Lung (tissue), 11 donors: ENCODE measurements at regions not wholly inside any gene's neighbourhood (a gene's known extent, or its start where the extent isn't known, plus 50 kb on each side); places are given as distances from the start of the nearest gene placed in this dataset.

Source experiments
- ATAC-seq: fragments of 200-7000 bp; cut with Tn5 transposase; one replicate; pipeline ENCODE4 v1.9.1; 2020; ENCODE audit warnings: moderate number of reproducible peaks; ENCODE audit not compliant: insufficient read depth, low FRiP score
- DNase-seq, 3 donors: peaks; one replicate each; pipeline ENCODE4 v3.0.0-alpha.2; 2013 to 2017
- H3K27ac ChIP-seq, 2 donors: one replicate each; pipeline ENCODE4 v1.5.1; 2013; ENCODE audit warnings: mild to moderate bottlenecking in 2 of 2, moderate library complexity in 2 of 2, control low read depth in 1 of 2, inconsistent platforms in 1 of 2, low read depth in 1 of 2, low read length in 1 of 2
- H3K27me3 ChIP-seq, 3 donors: one replicate each; pipeline ENCODE4 v1.5.1; 2013; ENCODE audit warnings: low read length in 2 of 3; ENCODE audit not compliant: control insufficient read depth in 3 of 3, insufficient read depth in 3 of 3
- H3K36me3 ChIP-seq, 4 donors: one replicate each; pipeline ENCODE4 v1.5.1; 2013; ENCODE audit warnings: low read length in 4 of 4, mild to moderate bottlenecking in 1 of 4, moderate library complexity in 1 of 4; ENCODE audit not compliant: control insufficient read depth in 4 of 4, insufficient read depth in 4 of 4
- H3K4me1 ChIP-seq, 5 donors: one replicate each; pipeline ENCODE4 v1.5.1; 2013; ENCODE audit warnings: low read length in 5 of 5, mild to moderate bottlenecking in 2 of 5, moderate library complexity in 1 of 5; ENCODE audit not compliant: control insufficient read depth in 5 of 5, insufficient read depth in 5 of 5
- H3K4me3 ChIP-seq: one replicate; pipeline ENCODE4 v1.5.1; 2013; ENCODE audit warnings: mild to moderate bottlenecking, control low read depth, moderate library complexity
- H3K9ac ChIP-seq, 2 donors: one replicate each; pipeline ENCODE4 v1.5.1; 2013; ENCODE audit warnings: low read length in 2 of 2, control low read depth in 1 of 2; ENCODE audit not compliant: insufficient read depth in 1 of 2
- H3K9me3 ChIP-seq, 4 donors: one replicate each; pipeline ENCODE4 v1.5.1; 2013; ENCODE audit warnings: low read length in 3 of 4, mild to moderate bottlenecking in 1 of 4, moderate library complexity in 1 of 4; ENCODE audit not compliant: control insufficient read depth in 4 of 4, insufficient read depth in 3 of 4
- WGBS, 2 donors: extraction: QIAGEN DNeasy Blood & Tissue Kit; methylation state at CpG; one replicate each; pipeline ENCODE4 v1.1.7; 2013; 5-methylcytosine and 5-hydroxymethylcytosine counted together
- TF ChIP-seq, protein P1 (sequence below): IDR thresholded peaks from 2 replicates; pipeline ENCODE4 v1.5.1; 2012; ENCODE audit warnings: mild to moderate bottlenecking; ENCODE audit errors: control extremely low read depth, extremely low read depth
- donor health status: control.
- donor health status: control.
- donor health status: Bipolar disorder and iron deficiency.
- donor health status: healthy.
- donor health status: DM: yes; HTN: yes; CAD: no.

DNA sequence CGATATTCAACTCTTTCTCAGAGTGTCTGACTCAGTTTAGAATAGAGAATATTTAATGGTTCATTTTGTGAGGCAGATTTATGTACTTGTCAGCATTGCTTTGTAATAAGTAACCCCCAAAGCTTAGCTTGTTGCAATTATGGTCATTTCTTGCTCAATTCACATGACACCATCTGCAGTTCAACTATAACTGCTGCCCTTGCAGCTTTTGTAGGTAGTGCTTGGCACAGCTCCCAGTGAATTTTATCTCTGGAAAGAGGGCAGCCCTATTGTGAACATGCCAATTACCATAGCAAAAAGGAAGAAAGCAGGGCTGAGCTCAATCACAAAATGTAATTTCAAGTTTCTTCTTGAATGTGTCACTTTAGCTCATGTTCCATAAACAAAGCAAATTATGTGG, 1587.7 kb upstream of the ACO1 start:
- TF ChIP-seq, protein P1, sequence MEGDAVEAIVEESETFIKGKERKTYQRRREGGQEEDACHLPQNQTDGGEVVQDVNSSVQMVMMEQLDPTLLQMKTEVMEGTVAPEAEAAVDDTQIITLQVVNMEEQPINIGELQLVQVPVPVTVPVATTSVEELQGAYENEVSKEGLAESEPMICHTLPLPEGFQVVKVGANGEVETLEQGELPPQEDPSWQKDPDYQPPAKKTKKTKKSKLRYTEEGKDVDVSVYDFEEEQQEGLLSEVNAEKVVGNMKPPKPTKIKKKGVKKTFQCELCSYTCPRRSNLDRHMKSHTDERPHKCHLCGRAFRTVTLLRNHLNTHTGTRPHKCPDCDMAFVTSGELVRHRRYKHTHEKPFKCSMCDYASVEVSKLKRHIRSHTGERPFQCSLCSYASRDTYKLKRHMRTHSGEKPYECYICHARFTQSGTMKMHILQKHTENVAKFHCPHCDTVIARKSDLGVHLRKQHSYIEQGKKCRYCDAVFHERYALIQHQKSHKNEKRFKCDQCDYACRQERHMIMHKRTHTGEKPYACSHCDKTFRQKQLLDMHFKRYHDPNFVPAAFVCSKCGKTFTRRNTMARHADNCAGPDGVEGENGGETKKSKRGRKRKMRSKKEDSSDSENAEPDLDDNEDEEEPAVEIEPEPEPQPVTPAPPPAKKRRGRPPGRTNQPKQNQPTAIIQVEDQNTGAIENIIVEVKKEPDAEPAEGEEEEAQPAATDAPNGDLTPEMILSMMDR, result no peak
- ATAC-seq, result no peak
- no peak overlapping the region for H3K4me3 ChIP-seq
- H3K27me3 ChIP-seq, result no peaks in the 10 kb centered on the region
- H3K36me3 ChIP-seq, result no peaks in the 10 kb centered on the region
- H3K9me3 ChIP-seq, result peaks cover 0 to 2% (median 0%) of the 10 kb centered on the region in 4 donors
- DNase-seq, result peak in 1 of 3 donors; percentile 1
- WGBS, 2 donors, result 83 to 91% methylated on average over 1 of the region's 1 CpG
- H3K27ac ChIP-seq, result no peak overlapping the region
- no peaks in the 10 kb centered on the region for H3K4me1 ChIP-seq
- H3K9ac ChIP-seq, result no peak overlapping the region

DNA sequence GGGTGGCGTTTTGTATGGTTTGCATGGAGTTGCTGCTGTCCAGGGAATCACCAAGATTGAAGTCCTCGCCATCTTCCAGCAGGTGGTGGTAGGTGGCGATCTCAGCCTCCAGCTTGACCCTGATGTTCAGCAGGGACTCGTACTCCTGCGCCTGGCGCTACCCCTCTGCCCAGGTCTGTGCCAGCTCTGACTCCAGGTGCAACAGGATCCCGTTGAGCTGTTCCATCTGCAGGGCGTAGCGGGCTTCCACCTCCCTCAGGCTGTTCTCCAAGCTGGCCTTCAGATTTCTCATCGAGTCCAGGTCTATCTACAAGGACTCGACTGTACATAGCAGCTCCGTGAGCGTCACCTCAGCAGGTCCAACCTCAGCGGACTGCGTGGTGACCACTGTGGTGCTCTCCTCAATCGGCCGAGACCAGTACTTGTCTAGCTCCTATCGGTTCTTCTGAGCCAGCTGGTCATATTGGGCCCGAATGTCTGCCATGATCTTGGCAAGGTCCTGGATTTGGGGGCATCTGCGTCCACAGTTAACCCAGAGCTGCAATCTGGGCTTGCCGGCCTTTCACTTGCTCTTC, 1584.8 kb upstream of the ACO1 start:
- no peak overlapping the region for H3K27ac ChIP-seq
- no peaks in the 10 kb centered on the region for H3K27me3 ChIP-seq
- WGBS, 2 donors, result 90 to 91% methylated on average over 21 of the region's 21 CpGs
- peaks cover 0 to 2% (median 0%) of the 10 kb centered on the region in 4 donors for H3K9me3 ChIP-seq
- H3K4me1 ChIP-seq, result no peaks in the 10 kb centered on the region
- TF ChIP-seq, protein P1, result no peak
- no peak overlapping the region for H3K4me3 ChIP-seq
- ATAC-seq (no peak), DNase-seq (no peak)
- H3K9ac ChIP-seq, result no peak overlapping the region
- H3K36me3 ChIP-seq, result no peaks in the 10 kb centered on the region

DNA sequence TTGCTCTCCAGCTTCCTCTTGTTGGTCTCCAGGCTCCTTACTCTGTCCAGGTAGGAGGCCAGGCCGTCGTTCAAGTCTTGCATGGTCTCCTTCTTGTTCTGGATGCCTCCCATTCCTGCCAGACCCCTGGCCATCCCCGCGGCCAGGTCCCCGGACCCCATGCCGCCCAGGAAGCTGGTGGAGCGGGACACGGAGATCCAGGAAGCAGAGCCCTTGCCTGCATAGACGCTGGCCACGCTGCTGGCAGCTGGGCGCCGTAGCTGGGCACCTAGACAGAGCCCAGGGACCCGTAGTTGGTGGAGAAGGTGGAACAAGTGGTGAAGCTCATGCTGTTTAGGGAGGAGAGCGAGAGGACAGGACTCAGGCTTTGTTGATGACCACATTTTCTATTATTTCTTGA, 1584.0 kb upstream of the ACO1 start:
- TF ChIP-seq, protein P1, result no peak
- 91 to 92% methylated on average over 14 of the region's 14 CpGs for WGBS, 2 donors
- Histone ChIP-seq H3K9me3 (peaks cover 0 to 2% (median 0%) of the 10 kb centered on the region in 4 donors), H3K9ac (no peak overlapping the region), H3K27ac (no peak overlapping the region), H3K27me3 (no peaks in the 10 kb centered on the region), H3K4me3 (no peak overlapping the region), H3K36me3 (no peaks in the 10 kb centered on the region), H3K4me1 (no peaks in the 10 kb centered on the region)
- ATAC-seq (no peak), DNase-seq (no peak)

DNA sequence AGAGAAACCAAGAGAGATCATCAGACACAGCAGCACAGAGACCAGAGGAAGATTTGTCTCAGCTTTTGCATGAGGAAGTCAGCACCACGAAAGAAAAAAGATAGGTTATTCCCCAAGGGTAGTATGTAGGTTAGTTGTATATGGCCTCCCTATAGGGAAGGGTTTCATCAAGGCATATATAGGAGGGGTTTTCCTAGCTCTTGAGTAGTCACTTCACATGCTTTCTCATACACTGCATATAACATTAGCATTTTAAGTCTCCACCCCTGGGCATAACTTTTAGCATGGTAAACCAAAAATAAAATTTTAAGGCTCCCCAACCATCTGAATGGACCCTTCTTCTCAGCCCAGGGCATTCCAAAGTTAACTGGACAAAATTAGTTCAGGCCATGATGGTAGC, 1571.6 kb upstream of the ACO1 start:
- no peak overlapping the region for H3K27ac ChIP-seq
- 78 to 80% methylated on average over 1 of the region's 1 CpG for WGBS, 2 donors
- no peak for ATAC-seq

More for the DNA sequence above, 1571.6 kb upstream of the ACO1 start:
- H3K9ac ChIP-seq, result no peak overlapping the region
- H3K4me1 ChIP-seq, result no peaks in the 10 kb centered on the region
- DNase-seq, result no peak
- TF ChIP-seq, protein P1, result no peak
- no peaks in the 10 kb centered on the region for H3K9me3 ChIP-seq
- no peaks in the 10 kb centered on the region for H3K27me3 ChIP-seq
- no peak overlapping the region for H3K4me3 ChIP-seq
- H3K36me3 ChIP-seq, result no peaks in the 10 kb centered on the region
